Stimulated activated CD8-positive, alpha-beta memory T cell treated with anti-CD3 and anti-CD28 coated beads, Interleukin-12 subunit alpha, Interleukin-12 subunit beta, amount 100 ng/mL, for 24 hours (primary cell): ENCODE measurements at regions not wholly inside any gene's neighbourhood (a gene's known extent, or its start where the extent isn't known, plus 50 kb on each side); places are given as distances from the start of the nearest gene placed in this dataset.

ENCODE experiments used
- DNase-seq: peaks from one replicate; pipeline ENCODE4 v3.0.0-alpha.2; 2020; ENCODE audit errors: extremely low read depth

DNA sequence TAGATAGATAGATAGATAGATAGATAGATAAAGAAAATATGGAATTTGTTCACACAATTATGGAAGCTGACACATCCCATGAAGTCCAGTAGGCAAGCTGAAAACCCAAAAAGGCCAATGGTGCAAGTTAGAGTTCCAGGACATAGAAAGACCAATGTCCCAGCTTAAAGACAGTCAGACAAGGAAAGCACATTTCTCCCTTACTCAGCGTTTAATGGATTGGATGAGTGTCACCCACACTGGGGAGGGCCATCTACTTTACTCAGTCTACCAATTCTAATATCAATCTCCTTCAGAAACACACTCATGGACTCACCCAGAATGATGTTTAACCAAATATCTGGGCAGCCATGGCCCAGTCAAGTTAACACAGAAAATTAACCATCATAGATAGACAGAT lies 327.7 kb upstream of the CDH11 start:
- DNase-seq = no peak

DNA sequence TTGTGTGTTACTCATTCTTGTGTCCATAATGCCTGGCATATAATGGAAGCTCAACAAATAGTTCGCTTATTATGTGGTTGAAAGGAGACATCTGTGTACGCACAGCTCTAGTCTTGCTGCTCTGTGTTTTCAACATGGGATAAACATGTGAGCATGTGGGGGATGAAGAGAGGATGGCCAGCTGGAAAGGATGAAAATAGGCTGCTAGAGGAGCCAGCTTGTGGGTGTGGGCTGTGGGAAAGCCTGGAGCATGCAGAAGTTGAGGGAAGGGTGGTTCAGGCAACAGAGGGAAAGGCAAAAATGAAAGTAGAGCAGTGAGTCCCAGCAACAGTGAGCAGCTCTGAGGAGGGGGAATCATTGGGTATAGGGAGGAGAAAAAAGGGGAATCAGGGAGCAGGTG lies 324.6 kb upstream of the CDH11 start:
- no peak for DNase-seq

DNA sequence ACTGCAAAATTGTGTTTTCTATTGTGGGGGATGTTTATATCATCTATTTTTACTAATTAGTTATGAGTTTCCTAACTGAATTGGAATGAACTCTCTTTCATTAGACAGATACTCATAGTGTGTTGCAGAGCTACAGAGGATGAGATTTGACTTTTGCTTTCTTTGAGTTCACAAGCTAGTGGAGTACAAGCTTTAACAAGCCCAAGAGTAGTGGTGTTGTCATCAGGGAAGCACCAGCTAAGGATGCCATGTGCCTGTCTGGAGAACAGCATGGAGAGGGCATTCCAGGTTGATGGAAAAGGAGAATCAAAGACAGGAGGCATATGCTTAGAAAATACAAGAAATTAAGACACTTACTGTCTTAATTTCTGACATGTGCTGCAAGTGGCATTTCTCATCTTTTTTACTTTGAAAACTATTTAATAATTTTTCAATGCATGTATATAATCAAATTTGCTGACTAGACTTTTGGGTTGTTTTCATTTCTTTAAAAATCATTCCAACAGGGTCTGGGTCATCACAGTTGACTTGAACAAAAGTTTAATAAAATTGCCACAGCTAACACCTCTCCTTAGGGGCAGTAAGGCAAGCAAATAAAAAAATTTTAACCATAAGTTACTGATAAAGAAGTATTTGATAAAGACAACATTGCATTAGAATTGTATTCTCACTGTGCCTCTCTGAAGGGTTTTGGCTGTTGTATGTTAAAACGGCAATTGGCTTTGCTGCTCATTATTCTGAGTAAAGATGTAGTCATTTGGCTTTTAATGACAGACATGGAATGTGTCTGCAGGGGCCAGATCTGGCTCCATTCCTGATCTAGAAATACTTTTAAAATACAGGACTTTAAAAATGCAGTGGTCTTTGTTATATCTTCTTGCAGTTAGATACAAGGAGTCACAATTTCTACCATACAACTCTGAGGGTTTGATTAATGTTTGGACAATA lies 323.7 kb upstream of the CDH11 start:
- DNase-seq = no peak

DNA sequence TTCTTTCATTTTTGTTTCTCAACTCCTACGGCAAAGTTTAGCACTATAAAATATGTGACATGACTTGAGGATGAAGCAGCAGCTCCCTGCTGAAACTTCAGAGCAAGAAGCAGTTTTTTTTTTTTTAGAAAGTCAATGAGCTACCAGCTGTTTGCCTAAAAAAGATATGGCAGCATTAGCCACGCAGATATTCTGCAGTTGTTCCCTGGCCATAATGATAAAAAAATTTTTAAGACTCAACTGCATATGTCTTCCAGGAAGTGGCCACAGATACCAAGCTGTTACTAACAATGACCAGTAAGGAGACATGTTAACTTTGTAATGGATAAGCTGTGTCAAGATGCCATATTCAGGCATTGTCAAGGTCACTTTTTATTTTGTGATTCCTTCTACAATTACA lies 319.6 kb upstream of the CDH11 start:
- no peak for DNase-seq

DNA sequence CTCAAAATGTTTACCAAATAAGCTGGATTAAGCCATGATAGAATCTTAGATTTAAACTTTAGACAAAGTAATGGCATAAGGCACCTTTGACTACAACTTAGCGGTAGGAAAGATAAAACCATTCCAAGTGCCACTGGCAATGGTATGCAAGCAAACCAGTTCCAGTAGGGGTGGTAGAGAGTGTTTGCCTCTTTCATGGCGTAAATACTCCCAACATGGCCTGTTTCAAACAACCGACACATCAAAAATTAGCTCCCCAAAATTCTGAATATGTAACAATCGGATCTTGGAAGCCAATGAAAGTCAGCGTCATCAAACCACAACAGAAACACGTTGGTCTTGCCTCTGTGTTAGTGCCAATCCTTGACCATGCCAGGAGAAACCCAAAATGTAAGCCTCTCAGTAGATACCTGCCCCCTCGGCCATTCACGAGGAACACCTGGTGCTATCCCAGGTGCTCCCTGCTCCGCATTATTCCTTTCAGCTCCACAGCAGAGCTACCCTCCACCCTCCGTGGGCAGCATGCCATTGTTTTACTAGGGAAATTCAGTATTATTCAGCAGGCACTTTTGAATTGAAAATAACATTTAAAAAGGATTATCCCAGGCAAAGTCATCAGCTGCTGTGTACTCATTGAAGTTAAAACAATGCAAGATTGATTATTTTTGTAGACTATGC lies 307.8 kb upstream of the CDH11 start:
- no peak for DNase-seq

DNA sequence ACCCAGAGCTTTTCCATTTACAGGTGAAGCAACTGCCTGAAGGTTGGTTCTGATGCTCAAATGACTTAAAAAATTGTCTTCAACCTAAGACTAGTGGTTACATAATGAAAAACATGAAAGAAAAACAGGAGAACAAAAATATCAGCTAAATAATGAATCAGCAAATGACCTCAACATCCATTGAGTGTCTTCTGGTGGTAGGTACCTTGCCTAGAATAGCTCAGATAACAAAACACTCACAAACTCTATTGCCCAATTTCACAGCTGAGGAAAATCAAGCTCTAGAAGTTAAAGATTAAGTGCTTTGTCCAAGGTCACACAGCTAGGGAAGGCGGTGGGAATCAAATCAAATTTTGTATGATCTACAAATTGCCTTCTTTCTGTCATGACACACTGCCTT lies 304.6 kb upstream of the CDH11 start:
- DNase-seq = no peak

DNA sequence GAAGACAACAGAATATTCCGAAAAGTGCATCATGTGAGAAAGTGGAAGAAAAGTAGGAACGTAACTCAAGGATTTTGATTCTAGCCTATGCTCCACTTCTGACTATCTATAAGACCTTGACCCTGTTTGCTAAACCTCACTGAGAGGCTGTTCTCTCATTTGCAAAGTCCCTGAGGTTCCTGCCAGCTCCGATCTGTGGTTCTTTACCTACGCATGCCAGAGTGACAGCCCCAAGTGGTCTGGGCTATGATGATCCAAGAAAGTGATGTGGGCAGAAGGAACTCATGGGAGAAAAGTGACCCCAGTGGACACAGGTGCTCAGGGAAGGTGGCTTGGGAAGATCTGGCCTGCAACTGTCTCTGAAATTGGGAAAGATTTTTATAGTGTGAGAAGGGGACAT lies 301.1 kb upstream of the CDH11 start:
- DNase-seq = no peak

DNA sequence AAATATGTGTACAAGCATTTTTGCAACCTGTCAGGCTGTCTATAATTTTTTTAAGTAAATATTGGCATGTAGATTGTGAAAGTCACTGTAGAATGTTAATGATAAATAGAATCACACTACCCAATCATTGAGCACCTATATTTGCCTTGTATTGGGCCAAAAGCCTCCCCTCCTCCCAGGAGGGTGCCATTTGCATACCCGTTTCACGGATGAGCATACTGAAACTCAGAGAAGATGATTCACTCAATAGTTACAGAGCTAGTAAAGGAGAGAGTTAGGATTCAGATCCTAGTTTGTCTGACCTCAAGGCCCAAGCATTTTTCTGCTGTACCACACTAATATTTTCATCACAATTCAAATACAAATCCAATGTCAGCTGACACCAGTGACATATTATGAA lies 299.7 kb upstream of the CDH11 start:
- DNase-seq = no peak

DNA sequence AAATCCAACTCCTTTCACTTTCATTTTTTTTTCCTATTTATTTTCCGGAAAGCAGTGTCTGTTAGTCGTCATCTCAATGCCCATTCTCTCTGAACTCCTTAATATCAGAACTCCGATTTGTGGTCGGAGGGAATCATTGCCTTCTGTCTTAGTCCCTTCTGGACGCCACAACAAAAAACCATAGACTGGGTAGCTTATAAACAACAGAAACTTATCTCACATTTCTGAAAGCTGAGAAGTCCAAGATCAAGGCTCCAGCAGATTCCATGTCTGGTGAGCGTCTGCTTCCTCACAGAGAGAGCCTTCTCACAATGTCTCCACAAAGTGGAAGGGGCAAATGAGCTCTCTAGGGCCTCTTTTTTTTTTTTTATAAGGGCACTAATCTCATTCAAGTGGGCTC lies 296.6 kb upstream of the CDH11 start:
- no peak for DNase-seq

DNA sequence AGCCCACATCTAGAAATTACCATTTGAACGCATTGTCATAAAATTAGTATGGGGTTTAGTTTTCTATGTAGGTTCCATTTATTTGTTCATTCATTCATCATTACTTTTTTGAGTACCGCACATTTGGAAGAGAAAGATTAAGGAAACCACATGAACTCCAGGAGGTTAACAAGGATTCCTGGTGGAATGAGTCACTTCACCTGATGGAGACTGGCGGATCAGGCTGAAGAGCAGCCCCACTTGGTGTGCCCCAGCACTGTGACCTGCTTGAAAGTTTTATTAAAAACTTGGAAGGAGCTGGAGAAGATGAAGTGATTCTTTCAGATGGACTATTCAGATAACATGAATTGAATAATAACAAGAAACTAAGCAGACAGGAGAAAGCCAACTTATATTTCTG lies 293.6 kb upstream of the CDH11 start:
- no peak for DNase-seq

DNA sequence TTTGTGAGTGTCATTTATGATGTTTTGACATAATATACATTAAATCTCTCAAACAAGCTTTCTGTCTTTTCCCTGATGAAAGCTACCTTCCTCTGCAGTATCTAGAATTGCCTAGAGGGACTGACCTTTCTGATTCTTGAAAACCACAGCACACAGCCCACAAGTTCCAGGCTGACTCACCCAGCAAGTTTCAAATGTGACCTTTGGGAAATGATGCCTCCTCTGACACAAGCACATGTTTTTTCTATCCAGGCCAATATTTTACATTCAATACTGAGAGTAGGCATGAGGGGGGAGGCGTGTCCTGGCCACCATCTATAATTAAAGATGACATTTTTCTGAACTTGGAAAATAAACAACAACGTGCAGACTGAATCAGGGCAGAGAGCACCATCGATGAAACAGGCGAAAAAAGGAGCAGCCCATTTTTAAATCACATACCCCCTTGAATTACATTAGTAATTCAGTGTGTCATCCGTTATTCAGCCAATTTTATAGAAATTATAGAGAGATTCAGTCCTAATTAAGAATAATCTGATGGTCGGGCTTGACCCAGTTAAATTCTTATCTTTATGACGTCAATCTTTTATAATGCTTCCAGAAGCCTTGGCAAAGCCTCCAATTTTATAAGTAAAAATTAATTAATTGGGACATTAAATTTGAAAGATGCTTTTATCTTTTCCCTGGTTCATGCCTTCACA lies 292.6 kb upstream of the CDH11 start:
- no peak for DNase-seq

DNA sequence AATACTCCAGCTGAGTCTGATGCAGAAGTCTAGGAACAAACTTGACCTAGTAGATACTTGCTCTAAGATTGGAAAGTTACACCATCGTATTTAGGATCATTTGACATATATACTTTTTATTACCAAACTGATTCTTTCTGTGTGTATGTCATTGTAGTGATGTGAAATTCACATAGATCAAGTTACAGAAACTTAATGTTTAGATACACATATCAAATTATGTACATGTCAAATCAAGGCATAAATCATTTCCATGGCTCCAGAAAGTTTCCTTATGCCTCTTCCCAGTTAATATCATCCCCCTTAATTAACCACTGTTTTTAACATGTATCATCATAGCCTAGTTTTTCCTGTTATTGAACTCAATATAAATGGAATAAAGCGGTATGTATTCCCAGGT lies 292.0 kb upstream of the CDH11 start:
- no peak for DNase-seq

DNA sequence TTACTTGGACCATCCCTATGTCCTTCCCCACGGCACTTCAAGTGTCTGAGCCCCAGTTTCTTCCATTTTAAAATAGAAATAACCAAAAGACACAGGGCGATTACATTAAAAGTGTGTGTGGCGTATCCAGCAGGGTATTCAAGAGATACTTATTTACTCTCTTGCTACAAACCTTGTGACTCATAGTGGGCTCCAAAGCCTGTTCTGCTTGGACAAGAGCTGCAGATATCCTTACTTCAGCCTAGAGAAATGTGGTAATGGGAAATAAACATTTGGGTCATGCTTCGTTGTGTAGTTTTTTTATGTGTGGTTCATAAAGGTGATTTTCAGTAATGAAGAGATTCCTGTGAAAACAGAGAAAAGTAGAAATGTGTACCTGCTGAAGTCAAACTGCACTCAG lies 288.9 kb upstream of the CDH11 start:
- no peak for DNase-seq

DNA sequence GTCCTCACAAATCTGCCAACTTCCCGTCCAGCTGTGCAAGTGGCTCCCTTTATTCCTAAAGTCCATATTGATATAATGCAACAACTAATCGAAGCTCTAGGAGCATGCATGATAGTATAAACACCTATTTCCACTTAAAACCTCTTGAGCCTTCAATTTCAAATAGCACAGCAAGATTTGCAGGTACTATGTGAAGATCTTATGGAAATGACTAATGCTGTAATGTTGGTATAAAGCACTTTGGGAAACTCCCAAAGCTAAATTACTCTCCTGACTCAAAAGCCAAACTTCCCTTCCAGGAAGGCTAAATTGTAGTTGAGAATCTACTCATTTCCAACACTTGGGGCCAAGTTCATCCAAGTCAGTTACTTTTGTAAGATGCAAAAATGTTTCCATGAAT lies 287.6 kb upstream of the CDH11 start:
- DNase-seq = no peak

DNA sequence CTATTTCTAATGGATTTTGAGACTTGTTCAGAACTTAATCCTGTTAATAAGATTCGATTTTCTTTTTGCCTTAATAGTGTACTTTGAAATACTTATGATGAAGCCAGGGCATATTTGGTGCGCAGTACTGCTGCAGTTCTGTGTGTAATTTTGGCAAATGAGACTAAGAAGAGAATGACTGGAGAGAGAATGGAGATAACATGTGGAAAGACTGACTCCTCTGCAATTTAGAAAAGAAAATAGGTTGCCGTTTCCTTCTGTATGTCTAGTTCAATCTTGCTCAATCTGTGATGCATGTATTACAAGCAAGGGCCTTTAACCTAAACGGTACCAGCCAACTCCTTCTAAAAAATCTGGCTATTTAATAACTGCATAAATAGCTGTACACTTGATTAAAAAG lies 285.1 kb upstream of the CDH11 start:
- DNase-seq = no peak

DNA sequence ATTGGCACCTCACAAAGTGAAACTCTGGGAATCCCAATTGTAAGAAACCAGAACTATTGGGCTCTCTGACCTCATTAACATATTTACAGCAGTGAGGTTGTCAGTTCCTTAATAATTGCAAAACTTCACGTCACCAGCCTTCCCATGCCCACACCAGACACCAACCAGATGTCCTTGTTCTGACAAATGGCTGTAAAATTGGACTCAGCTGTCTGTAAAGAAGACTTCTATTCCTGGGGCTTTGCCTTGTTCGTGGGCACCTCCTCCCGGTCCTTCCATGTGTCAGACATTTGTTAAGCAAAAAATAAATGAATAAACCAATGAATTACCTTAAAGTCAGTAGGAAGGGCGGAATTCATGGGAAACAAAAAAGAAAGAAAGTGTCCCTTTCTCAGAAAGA lies 284.3 kb upstream of the CDH11 start:
- DNase-seq = no peak

DNA sequence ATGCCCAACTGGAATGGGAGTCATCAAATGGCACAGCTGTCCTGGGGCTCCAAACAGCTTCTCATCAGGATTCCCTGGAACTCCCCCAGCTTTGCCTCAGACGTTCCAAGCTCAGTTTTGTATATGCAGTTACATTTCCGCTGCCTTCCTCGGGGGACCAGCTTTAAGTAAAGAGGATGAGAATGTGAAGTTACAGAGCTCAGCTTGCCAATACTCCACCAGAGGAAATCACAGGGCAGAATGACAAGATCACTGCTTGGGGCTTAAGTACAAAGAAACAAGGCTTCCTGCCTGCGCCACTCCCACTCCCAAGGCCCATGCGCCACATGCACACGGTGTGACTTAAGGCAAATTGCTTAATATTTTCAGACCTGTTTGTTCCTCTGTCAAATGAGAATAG lies 272.4 kb upstream of the CDH11 start:
- no peak for DNase-seq

DNA sequence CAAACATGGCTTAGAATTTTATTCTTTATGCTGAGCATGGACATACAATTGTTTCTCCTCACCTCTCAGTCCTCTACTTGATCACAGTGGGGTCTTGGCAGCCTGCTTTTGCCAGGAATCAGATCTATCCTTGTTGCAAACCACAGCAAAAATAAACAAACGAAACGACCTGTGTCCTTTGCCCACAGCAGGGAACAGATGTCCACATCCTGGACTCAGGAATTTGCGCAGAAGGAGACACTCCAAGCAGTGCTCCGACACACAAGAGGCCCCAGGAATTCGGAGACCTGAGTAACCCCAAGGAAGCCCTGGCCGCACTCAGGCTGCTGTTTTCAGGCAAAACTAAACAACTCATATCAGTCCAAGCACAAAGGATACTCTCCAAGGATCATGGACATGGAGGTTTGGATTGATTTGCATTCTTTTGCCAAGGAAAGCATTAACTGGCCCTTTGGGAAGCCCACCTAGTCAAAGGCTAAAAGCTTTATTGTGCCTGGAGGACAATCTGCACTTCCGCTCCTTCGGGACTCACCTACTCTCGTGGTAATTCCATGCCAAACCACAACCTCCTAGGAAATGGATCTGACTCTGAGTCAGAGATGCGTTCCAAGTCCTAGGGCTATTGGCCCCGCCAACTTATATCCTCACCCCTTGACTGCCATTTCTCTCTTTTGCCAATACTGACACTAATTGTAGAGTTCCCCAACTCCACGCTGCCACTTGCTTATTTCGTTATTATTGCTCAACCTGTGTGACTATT lies 271.1 kb upstream of the CDH11 start:
- no peak for DNase-seq

DNA sequence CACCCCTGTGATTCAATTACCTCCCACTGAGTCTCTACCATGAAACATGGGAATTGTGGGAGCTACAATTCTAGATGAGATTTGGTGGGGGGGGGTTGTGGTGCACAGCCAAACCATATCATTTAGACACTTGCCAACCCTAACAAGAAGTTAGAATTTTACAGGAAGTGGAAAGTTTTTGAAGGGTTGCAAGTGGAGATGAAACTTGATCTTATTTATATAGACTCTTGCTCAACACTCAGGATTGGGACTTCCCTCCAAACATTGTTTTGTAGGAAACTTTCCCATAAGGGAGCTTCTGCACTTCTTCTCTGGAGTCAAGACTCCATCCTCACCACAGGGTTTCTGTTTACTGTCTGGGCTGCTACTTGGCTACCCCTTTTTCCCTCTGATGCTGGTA lies 266.7 kb upstream of the CDH11 start:
- no peak for DNase-seq

DNA sequence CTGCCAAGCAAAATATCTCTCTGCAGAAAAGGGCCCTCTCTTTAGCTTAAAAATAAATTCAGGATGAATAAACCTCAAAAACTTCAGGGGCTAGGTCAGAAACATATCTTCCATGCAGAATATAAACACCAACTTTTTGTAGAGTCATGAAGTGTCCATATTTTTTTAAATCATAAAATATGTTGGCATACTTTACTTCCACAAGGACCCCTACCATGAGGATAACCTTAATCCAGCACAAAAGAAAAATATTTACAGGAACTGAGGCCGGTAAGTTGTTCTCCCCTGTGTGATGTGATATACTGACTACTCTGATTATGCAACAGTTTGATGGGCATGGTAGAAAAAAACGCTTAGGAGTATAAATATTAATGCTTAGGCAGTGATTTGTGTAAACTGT lies 264.8 kb upstream of the CDH11 start:
- no peak for DNase-seq

DNA sequence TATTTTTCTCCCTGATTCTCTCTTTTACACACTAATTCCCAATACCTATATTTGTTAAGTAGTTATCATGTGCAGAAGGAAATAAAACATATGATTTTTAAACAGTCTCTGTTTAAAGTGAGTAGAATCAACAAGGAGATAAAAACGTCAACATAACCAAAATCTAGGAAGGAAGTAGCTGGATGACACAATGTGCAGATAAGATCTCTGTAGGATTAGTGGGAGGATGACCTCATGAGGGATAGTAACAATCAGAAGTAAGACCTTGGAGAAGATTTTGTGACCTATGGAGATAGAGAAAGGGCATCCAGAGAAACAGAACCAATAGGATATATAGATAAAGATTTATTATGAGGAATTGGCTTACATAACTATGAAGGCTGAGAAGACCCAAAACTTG lies 262.6 kb upstream of the CDH11 start:
- DNase-seq = no peak

DNA sequence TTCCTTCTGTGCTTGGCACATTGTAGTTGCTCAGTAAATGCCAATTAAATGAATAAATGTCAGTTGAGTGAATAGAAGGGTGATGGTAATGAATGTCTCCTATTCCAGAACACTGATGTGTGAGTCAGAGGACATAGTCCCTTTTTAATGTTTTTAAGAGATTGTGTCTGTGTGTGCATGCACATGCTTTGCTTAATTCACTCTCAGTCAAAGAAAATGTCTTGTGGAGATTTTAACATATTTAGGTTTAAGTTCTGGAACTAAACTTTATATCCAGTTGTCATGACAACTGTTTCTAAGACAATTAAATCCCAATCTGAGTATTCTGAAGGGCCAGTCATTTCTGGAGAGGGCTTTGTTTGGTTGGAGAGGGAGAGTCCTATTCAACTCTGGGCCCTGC lies 255.3 kb upstream of the CDH11 start:
- DNase-seq = no peak
